HG03159 (cell line): ENCODE measurements at regions not wholly inside any gene's neighbourhood (a gene's known extent, or its start where the extent isn't known, plus 50 kb on each side); places are given as distances from the start of the nearest gene placed in this dataset.
"Not testable (repeated sequence)": the region's sequence is repeated elsewhere in the genome, so short reads cannot be mapped to it uniquely, and the experiment has no call there.

ENCODE experiments used
- ATAC-seq: cut with Tn5 transposase; IDR thresholded peaks from one replicate; pipeline ENCODE4 v1.9.1; 2021; ENCODE audit warnings: mild to moderate bottlenecking, moderate library complexity; ENCODE audit not compliant: unreplicated experiment

- ATAC-seq: no peak
These were observed 98.1 kb upstream of the TLE4 start for GRCh38 chr9:79473704-79474103.

DNA sequence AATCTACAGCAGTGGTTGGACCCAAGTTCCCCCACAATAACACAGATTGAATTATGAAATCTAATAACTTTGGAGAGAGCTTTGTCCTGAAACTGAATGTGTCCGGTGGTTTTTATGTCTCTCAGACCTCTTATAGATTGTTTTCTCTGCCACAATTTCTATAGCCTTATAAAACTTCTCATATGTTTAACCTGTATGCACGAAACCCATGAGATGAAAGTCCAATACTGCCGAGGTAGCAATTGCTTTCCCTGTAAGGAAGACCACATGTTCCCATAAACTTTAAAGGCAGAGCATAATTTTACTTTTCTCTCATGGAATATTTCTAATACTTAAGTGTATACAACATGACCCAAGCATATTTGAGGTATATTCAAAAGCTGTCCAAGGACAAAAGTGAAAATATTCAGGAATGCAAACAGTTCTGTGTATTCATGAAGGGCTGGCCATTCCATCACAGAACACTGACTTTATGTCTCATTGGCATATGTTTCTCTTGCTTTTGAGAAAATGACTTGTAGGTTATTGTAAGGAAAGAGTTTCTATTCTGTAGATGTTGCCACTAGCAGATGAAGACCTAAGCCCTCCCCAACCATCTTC lies 94.4 kb upstream of the TLE4 start:
- no peak for ATAC-seq

- peak; percentile 64 for ATAC-seq
These were observed 93.6 kb upstream of the TLE4 start for GRCh38 chr9:79477955-79478771.

DNA sequence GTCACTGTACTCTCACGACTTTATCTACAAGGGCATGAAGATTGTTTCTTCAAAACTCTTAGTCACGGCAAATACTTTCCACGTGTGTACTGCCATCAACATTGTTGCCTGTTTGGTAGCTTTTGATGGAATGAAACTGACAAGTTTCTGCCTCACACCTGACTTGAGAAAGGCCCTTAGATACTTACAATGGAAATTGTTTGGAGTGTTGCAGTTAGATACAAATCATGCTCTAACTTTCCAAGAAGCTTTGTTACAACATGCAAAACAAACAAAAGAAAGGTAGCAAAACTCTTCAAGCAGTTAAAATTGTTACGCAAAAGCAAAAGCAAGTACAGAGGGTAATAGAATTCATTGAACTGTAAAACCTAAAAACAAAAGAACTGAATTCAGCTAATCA lies 91.1 kb upstream of the TLE4 start:
- ATAC-seq: no peak

DNA sequence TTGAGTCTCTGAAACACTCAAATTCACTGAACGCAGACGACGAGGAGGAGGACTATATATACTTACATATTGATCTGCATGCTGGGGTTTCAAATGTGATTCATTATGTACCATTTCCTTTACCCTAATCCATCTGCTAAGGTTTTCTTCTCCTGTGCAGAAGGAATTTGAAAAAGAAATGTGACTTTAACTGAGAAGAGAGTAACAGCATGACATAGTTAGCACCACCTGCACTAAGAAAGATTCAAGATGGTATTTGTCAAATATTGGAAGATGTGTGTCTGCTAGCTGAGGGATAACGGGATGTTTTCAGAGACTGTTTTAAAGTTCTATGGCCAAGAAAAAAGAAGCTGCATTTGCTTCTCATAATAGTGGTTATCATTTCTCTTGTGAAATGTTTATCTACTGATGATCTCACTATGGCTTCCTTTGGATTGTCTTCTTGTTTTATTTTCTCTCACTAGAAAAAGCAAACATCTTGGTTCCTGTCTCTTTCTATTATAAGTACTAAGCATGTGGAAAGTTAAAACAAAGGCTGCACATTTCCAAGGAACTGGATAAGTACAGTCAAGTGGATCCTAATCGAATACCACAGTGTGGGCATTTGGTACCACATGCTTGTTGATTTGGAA lies 89.8 kb upstream of the TLE4 start:
- no peak for ATAC-seq

DNA sequence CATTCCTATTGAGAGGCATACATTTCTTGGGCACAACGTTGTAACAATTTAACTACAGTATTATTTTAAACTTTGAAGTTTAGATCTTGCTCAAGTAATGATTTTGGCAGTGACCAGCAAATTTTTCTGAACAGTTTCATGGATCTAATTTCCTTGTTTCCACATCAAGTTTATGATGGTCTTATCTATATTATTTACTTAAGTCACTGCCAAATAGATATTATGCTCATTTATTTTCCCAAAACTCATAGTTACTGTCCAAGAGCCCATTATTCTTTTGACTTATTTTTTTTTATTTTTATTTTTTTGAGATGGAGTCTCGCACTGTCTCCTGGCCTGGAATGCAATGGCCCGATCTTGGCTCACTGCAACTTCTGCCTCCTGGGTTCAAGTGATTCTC lies 86.5 kb upstream of the TLE4 start:
- ATAC-seq: no peak

DNA sequence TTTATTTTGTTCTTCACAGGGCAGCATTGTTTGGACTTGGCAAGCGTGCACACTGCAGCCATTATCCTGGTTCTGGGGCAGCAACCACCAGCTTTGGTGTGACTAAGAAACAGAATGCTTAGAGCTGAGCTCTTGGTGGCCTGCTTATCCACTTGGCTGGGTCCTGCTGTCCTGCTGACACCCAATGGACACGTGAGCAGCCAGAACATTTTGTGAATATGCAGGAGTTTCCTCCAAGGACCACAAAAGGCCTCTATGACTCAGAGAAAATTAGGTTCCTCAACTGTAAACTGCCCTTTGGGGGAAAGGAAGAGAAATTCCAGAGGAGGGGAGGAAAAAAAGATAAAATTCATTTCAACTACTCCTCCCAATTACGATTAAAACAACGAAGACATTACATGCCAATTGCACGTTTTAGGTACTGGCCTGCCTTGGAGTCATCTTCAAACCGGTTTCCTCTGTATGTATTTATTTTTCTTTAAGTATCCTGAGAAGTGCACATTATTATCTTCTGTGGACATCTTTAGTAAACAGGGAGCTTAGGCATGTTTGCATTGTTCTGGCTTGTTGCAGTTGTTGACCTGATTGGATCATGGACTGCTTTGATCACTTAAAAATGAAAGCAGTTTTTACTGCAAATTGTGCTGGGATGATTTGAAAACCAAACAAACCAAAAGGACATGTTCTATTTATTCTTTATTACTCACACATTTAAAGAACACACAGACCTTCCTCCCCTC lies 82.3 kb upstream of the TLE4 start:
- ATAC-seq: no peak

DNA sequence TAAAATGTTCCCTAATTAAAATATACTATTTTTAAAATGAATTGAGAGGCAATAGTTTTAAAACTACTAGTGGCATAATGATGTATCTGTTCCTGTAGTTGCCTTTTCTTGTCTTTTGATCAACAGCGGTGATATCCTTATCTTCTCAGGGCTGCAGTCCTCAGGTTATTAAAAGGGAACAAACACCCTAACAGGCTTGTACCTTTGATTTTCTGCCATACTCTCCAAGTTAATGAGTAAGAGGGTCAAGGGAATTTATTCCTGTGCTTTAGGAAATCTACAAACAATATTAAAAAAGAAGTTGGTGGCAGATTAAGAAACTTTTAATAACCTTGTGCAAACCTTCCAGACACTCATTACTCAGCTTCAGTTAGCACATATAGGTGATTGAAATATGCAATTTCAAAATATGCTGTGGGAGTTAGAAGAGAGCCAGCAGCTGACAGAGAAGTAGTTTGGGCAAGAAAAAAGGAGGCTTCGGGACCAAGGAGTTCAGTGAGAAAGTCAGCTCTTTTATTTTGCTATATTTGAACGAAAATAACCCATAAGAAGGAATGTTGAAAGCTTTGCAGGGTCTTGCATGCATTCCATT lies 81.0 kb upstream of the TLE4 start:
- ATAC-seq: no peak

GRCh38 chr9:79492092-79493009 lies 79.4 kb upstream of the TLE4 start:
- no peak for ATAC-seq

DNA sequence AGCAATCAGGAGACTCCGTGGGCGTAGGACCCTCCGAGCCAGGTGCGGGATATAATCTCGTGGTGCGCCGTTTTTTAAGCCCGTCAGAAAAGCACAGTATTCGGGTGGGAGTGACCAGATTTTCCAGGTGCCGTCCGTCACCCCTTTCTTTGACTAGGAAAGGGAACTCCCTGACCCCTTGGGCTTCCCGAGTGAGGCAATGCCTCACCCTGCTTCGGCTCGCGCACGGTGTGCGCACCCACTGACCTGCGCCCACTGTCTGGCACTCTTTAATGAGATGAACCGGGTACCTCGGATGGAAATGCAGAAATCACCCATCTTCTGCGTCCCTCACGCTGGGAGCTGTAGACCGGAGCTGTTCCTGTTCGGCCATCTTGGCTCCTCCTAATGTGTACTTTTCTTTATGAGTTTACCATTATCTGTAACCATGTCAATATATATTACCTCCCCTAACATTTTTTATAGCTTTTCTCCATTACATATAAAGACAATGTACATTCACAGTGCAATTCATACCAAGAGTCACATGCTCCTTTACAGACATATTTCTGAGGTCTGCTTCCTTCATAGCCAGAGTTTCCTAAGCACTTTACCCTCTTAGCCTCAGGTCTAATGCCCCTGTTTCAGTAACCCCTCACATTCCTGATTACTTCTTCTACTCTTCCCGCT lies 71.4 kb upstream of the TLE4 start:
- ATAC-seq: not testable (repeated sequence)

GRCh38 chr9:79501546-79501945 lies 70.2 kb upstream of the TLE4 start:
- no peak for ATAC-seq

DNA sequence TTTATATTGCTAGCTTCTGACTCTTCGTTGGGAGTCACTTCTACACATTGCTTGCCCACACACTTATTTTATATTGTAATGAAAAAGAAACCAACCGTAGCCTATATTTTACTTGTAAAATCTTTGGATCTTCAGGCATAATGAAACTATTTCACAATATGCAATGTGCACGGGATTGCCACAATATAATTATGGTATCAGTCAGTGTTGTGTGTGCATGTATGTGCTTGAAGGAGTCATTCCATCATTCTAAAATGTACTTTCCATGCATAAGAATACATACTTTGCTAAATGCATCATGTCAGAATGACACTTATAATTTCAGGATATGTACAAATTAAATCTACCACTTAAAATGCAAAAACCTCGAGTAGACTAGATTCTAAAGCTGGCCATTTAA lies 64.0 kb upstream of the TLE4 start:
- no peak for ATAC-seq

GRCh38 chr9:79512251-79512650 lies 59.5 kb upstream of the TLE4 start:
- no peak for ATAC-seq
